NCI-H82 treated with DMSO at 0.1 percent for 48 hours (cell line): ENCODE measurements at regions not wholly inside any gene's neighbourhood (a gene's known extent, or its start where the extent isn't known, plus 50 kb on each side); places are given as distances from the start of the nearest gene placed in this dataset.
A peak's percentile ranks its signal among the peaks of the same experiment; 100 is the strongest.
"Not testable (repeated sequence)": the region's sequence is repeated elsewhere in the genome, so short reads cannot be mapped to it uniquely, and the experiment has no call there.

ENCODE experiments used
- DNase-seq: peaks from one replicate; lab custom pipeline; 2025; ENCODE audit not compliant: unreplicated experiment; lab: John Stamatoyannopoulos, UW

DNA sequence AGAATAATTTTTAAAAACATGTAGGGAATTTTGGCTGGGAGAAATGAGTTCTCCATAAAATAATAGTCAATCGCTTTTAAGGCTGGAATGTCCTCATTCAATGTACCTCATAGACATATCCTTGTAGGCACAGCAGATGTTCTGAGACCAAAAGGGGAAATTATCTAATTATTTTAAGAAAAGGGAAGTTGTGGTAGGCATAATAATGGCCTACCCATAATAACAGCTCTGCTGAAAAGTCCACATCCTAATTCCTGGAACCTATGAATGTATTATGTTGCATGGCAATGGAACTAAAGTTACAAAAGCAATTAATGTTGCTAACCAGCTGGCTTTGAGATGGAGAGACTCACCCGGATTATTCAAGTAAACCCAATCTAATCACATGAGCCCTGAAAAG lies 216.1 kb downstream of the TRIM36 start:
- DNase-seq, result no peak

DNA sequence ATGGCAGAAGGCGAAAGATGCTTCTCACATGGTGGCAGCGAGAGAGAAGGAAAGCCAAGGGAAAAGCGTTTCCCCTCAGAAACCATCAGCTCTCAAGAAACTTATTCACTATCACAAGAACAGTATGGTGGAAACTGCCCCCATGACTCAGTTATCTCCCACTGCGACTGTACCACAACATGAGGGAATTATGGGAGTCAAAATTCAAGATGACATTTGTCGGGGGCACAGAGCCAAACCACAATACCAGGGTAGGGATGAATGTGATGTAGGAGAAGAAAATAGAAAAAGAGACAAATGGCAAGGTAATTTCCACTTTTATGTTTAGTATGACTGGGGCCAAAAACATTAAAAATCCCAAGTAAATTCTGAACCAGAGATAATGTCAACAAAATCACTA lies 216.8 kb downstream of the TRIM36 start:
- DNase-seq, result no peak

DNA sequence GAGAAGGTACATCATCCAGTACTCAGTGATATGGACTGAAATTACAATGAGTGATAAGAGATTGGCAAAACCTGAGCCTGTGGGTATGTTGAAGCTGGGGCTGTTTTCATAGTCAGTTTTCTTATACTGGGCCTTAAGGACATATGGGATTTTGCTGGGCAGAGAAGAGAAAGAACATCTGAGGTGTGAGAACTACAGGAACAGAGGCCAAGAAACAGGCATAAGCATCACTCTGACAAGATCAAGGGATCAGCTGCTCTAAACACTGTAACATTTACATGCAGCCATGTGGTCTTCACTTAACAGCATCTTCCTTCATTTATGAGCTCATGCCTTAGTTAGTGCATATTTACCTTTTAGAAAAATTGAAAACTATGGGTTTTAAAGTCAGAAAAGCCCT lies 220.0 kb downstream of the TRIM36 start:
- DNase-seq, result no peak

DNA sequence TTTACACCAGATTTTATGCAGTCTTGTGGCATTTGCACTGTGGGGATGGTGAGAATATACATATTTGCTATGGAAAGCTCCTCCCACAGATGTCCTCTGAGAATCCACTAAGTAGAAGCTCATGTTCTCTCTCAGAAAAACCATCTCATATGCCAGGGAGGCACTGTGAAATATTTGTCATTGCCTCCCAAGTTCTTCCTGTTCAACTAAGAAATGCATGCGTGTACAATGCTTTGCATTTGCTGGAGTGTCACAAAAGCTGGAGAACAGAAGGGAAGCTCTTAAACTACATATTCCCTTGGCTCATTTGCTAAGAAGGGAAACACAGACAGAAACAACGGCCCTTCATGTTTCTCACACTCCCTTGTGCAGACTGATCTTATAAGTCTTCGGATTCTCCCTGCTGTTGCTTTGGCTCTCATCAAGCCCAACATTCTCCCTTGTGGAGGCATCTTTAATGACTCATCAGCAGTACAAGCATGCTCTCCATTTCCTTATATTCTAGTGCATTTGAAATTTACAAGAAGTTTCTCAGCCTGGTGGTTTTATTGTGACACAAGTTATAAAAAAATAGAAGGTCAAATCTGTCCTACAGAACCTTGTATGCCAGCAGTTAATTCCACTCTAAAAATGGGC lies 220.6 kb downstream of the TRIM36 start:
- no peak for DNase-seq

DNA sequence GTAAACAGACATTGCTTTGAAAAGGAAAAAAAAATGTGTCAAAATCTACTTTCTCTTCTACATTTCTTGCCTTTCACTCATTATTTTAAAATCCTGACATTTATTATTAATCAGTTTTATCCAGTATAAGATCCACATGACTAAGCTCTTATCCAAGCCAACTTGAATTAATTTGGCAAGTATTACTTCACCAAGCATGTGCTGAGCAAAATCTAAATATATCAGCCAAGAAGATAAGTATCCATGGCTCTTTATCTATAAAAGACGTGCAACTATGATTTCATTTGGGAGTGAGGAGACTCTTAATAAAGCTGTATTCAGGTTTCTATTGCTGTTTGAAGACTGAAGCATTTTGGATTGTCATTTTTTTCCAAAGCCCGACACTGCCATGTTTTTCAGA lies 221.3 kb downstream of the TRIM36 start:
- DNase-seq, result no peak

DNA sequence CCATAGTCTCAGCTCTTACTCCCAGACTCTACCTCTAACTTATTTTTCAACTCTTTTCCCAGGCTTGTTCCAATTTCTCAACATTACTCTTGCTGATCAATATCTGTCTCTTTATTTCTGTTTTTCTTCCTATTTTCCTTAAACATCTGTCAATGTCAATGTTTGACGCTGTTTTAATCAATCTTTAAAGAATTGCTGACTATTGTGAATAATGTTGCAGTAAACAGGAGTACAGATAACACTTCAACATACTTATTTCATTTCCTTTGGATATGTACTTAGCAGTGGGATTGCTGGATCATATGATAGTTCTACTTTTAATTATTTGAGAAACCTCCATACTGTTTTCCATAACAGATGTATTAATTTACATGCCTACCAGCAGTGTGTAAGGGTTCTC lies 229.0 kb downstream of the TRIM36 start:
- no peak for DNase-seq

DNA sequence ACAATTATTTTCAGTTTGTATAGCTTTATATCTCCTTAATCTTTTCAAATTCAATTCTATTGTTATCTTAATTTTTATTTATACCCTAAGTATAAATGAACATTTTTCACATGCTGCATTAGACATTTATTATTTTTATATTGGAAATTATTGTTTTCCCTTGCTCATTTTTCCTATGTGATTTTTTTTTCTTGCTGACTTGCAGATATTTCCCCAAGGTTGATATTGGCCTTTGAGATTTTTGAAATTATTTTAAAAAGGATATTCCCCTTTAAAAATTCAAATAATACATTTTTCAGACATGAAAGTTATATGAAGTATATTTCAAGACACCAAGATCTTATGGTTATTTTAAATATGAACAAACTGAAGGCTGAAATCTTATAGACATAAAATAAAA lies 234.2 kb downstream of the TRIM36 start:
- no peak for DNase-seq

DNA sequence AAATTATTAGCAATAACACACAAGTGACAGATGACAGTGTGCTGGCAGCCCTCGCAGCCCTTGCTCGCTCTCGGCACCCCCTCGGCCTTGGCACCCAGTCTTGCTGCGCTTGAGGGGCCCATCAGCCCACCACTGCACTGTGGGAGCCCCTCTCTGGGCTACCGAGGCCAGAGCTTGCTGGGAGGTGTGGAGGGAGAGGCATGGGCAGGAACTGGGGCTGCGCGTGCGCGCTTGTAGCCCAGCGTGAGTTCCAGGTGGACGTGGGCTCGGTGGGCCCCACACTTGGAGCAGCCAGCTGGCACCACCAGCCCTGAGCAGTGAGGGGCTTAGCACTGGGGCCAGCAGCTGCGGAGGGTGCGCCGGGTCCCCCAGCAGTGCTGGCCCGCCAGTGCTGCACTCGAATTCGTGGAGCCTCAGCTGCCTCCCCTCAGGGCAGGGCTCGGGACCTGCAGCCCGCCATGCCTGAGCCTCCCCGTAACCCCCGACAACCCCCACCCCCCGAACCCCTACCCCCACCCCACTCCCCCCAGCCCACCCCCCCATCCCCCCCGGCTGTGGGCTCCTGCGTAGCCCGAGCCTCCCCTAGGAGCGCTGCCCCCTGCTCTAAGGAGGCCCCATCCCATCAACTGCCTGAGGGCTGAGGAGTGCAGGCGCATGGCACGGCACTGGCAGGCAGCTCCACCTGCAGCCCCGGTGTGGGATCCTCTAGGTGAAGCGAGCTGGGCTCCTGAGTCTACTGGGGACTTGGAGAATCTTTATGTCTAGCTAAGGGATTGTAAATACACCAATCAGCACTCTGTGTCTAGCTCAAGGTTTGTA lies 240.9 kb downstream of the TRIM36 start:
- DNase-seq, result no peak

DNA sequence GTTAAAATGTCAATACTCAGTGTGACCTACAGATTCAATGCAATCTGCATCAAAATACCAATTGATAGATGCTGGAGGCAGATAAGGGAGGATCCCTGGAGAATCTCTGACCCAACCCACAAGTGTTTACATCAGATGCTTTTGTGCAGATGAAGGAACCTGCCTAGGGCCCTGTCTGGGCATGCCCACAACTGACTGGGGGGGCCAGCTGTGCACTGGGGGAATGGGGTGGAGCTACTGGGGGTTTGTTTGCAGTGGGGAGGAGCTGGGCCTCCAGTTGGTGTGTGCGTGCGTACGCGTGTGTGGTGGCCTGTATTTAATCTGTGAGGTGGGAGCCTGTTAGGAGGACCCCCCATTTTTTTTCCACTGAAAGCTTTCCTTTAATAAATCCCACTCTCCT lies 244.9 kb downstream of the TRIM36 start:
- no peak for DNase-seq

DNA sequence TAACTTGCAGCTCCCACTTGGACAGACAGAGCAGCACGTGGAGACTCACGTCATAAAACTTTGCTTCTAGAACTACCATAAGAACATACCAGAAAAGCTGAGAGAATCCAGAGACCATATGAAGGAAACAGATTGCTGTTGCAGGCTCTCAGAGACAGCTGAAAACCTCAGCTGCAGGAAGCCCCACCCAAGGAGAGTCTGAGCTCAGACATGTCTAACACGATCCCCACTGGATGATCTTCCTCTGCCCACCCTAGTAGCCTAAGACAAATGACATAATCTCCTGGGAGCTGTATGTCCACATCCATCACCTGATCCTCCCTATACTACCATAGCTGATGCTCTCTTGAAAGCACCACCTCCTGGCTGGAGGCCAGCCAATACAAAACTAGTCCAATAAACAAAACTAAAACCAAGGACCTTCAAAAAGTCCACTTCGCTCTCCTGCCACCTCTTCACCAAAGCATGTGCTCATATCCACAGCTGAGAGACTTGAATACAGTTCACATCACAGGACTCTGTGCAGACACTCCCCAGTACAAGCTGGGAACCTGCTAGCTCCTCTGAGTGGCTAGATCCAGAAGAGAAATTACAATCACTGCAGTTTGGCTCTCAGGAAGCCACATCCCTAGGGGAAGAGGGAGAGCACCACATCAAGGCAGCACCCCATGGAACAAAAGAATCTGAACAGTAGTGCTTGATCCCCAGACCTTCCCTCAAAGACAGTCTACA lies 257.4 kb downstream of the TRIM36 start:
- no peak for DNase-seq

DNA sequence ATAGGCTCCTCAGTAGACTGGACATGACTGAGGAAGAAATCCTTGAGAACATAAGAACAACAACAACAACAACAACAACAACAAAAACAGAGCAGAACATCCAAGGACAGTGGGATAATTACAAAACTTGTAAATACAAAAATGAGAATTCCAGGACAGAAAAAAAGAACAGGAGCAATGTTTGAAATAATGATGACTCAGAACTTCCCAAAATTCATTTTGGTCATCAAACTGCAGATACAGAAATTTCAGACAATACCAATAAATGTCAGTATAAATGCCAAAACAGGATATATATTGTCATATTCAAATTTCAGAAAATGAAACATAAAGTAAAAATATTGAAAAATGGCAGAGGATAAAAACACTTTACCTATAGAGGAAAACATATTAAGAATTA lies 259.0 kb downstream of the TRIM36 start:
- no peak for DNase-seq

DNA sequence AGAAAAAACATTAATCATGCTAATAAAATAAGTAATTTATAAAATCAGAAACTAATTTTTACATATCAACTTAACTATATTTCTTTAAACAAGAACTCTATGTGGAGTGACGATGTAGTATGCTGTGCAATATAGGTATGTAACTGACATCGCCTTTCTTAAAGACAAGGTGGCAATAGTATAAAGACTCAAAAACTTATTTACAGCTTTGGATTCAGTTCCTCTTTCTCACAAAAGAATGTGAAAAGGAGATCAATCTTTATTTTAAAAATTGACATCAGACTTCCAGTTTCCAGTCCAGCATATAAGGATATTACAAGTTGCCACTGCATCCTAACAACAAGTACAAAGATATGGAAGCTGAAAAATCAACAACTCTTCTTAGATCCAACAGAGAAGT lies 260.3 kb downstream of the TRIM36 start:
- no peak for DNase-seq

DNA sequence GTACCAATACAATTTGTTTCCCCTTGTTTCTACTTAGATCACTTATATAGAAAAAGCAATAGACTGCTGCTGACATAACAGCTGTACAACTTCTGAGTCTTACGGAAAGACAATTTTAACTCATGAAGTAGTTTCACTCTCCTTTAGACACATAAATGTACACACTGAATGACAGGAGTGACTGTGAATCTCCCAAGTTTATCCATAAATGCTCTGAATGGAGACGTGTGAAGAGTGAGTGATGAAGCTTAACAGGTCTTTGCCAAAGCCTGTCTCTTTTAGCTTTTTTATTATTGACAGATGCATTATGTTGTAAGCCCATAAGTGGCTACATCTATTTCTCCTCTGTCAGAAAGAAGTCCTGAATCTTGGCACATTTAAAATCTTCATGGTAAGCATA lies 265.9 kb downstream of the TRIM36 start:
- no peak for DNase-seq

DNA sequence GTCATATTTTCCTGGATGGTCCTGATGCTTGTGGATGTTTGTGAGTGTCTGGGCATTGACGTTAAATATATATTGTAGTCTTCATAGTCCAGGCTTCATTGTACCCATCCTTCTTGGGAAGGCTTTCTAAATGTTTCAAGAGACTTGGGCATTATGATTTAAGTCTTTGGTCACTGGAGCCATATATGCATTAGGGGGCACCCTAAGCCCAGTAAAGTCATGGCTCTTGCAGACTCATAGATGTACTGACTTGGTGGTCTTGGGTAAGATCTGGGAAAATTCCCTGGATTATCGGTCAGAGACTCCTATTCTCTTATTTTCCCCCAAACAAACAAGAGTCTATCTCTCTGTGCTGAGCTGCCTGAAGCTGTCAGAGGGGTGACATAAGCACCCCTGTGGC lies 271.1 kb downstream of the TRIM36 start:
- no peak for DNase-seq

DNA sequence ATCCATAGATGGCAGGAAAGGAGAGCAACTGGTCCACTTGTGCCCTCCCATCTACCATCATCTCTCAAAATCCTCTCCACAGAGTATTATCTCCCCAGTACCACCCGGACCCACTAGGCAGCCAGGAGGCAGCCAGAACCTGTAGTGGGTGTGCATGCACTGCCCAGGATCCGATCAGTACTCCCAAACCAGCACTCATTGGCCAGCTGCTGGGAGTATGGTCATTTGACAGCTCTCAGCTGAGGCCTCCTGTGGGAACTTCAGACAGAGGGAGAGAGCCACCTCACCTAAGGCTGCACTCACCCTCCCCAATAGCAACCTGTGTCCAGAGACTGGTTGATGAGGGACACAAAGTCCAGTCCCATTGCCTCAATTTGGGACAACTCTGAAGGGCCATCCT lies 286.0 kb downstream of the TRIM36 start:
- no peak for DNase-seq

DNA sequence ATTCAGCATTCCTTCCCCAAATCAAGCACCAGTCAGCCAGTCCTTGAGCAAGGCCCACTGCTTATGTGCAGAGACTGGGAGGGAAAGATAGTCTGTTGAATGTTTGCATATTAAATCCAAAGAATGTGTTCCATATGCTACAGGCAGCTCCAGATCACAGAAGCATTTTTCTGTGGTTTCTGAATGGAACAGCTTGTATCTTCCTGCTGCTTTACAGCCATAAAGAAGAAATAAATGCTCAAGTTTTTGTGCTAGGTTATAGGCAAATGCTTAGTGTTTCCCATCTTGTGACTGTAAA lies 310.3 kb downstream of the TRIM36 start:
- no peak for DNase-seq

DNA sequence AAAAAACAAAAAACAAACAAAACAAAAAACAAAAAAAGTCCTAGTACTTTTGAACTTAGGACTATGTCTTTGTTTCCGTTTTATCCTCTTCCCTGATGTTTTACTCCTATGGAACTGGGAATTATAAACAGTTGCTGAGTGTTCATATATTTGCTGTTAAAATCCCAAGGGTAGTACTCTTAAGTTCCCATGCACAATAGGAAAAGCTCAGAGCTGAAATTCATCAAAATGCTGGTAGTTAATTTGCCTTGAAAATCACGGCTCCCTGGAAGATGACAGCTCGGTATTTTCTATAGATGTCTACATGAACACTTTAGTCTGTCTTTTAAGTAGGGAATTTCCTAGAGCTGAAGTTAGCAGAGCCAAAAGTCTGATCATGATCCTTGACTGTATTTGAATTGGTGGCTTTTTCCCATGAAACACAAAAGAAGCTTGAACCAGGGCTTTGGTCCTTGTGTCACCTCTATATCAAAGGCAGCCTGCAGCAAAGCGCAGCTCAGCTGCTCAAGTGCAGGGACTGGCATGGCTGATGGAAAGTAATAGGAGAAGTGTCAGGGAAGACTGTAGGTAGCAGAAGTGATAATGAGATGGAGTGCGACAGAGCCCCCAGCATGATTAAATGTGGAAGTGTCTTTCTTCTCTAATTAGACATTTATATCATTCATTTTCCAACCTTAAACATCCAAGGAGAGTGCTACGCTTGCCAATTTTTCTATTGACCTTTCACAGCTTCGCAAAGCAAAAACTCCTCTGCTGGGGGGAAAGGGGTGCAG lies 310.9 kb downstream of the TRIM36 start:
- no peak for DNase-seq

DNA sequence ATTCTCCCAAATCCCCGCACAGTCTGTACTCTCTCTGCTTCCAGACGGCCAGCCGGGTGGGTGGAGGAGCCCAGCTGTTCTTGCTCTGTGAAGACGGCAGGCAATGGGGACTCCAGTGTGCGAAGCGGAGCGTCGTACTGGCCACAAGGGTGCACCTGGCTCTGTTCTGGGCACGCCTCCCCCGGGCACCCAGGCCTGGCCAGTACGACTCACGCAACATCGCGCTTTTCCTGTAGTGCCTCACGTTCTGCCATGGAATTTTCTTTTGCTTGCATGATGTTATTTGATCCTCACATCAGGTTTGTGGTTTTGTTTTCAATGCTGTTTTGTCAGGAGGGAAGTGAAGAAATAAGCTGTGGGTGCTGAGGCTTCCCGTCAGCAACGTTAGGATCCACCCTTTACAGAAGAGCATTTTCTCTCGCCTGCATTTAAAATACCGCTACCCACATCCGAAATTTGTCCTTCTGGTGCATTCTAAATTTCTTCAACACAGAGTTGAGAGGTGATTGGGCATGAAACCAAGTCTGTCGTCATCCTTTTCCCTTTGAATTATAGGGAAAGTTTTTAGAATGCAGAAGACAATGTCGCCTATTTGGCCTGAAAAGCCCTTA lies 311.7 kb downstream of the TRIM36 start:
- peak; percentile 2 for DNase-seq

DNA sequence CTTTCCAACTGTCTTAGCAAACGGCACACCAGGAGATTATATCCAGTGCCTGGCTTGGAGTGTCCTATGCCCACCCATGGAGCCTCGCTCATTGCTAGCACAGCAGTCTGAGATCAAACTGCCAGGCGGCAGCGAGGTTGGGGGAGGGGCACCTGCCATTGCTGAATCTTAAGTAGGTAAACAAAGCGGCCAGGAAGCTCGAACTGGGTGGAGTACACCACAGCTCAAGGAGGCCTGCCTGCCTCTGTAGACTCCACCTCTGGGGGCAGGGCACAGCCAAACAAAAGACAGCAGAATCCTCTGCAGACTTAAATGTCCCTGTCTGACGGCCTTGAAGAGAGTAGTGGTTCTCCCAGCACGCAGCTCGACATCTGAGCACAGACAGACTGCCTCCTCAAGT lies 325.0 kb downstream of the TRIM36 start:
- DNase-seq, result not testable (repeated sequence)

DNA sequence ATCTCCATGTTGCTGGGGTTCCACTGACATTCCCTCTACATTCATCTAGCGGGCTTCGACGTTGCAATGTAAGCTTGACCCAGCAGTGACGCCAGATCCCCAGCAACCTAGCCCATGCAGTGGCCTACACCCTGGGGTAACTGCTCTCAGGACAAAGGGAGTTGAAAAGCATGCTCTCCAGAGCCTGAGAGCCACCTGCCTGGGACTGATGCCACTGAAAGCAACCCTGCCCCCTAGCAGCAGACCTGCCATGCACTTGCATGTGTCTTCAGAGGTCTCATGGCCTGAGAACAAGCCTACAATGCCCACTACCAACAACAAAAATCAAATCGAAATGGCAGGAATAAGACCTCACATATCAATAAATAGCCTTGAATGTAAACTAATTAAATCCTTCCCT lies 330.3 kb downstream of the TRIM36 start:
- no peak for DNase-seq

DNA sequence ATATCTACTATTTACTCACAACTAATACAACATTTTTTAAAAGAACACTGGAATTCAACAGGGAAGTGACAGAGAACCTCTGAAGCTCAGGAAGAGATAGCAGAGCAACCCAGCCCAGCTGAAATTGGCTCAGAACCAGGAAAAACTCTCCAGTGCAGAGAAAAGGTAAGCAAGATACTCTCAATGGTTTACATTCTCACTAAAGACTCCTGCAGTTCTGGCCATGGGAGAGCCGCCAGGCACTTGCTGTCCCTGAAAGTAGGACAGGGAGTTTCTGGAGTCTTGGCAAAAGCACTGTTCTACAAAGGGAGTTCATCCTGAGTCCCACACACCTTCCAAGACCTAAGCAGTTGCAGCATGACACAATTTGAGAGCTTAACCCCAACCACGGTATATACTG lies 330.8 kb downstream of the TRIM36 start:
- no peak for DNase-seq
